ENCODE measurements at regions not wholly inside any gene's neighbourhood (a gene's known extent, or its start where the extent isn't known, plus 50 kb on each side); places are given as distances from the start of the nearest gene placed in this dataset.
A peak's percentile ranks its signal among the peaks of the same experiment; 100 is the strongest.
"Not testable (repeated sequence)": the region's sequence is repeated elsewhere in the genome, so short reads cannot be mapped to it uniquely, and the experiment has no call there.

GRCh38 chr2:116167107-116167506, 1647.4 kb upstream of the DDX18 start:
- ATAC-seq (no peak), DNase-seq (ENCODE audit: low read depth in 1 of 2, low spot score in 1 of 2) (no peak), FAIRE-seq (no peak)
- POLR2A ChIA-PET: no interaction called here
- no peak overlapping the region for H3K4me2 ChIP-seq
- H3K4me3 ChIP-seq: no peak overlapping the region
- H3K4me1 ChIP-seq: no peaks in the 10 kb centered on the region
- H3K9me3 ChIP-seq: peaks cover 3% of the 10 kb centered on the region; the same call in 1 of the 3 replicates
- TF ChIP-seq TP53 (CRISPR knock-in tag; IDR thresholded peaks at IDR 0.05) (no peak), NPAS2 (CRISPR knock-in tag; IDR thresholded peaks at IDR 0.05; ENCODE audit: borderline replicate concordance) (no peak), HOXA7 (CRISPR knock-in tag; IDR thresholded peaks at IDR 0.05) (no peak), ZFP36 (IDR thresholded peaks at IDR 0.05; ENCODE audit: borderline replicate concordance, partially characterized antibody) (no peak), MAZ (IDR thresholded peaks at IDR 0.05; ENCODE audit: borderline replicate concordance, low read depth, low read length) (no peak), ELK1 (IDR thresholded peaks at IDR 0.05; ENCODE audit: low read depth, low read length) (no peak), MYC (IDR thresholded peaks at IDR 0.05; ENCODE audit: borderline replicate concordance, low read length) (no peak), CBX8 (IDR thresholded peaks at IDR 0.05) (no peak), RCOR1 (IDR thresholded peaks at IDR 0.05; ENCODE audit: low read depth, low read length) (no peak), PHF8 (IDR thresholded peaks at IDR 0.05; ENCODE audit: borderline replicate concordance, low read depth) (no peak), MAX (IDR thresholded peaks at IDR 0.05) (no peak), KDM1A (IDR thresholded peaks at IDR 0.05; ENCODE audit: low read depth) (no peak), ZSCAN20 (CRISPR knock-in tag; IDR thresholded peaks at IDR 0.05) (no peak)
- H3K27ac ChIP-seq: no peak overlapping the region
- CTCF ChIA-PET: no interaction called here

GRCh38 chr2:116180072-116180471, 1634.4 kb upstream of the DDX18 start:
- Histone ChIP-seq H3K4me3 (no peak overlapping the region), H3K4me2 (no peak overlapping the region), H3K4me1 (no peaks in the 10 kb centered on the region), H3K9me3 (no peaks in the 10 kb centered on the region), H3K27ac (no peak overlapping the region)
- CTCF ChIA-PET: interaction anchor here (0.6 kb wide), 1 partner anchor 1947 kb away, joined by 3 read pairs; no protein-coding TSS in a partner anchor
- TF ChIP-seq BHLHE40 (IDR thresholded peaks at IDR 0.05; ENCODE audit: low read depth, low read length): no peak
- TF ChIP-seq HMGXB4 (CRISPR knock-in tag; IDR thresholded peaks at IDR 0.05; ENCODE audit: borderline replicate concordance): no peak
- TF ChIP-seq NPAS2 (CRISPR knock-in tag; IDR thresholded peaks at IDR 0.05; ENCODE audit: borderline replicate concordance): no peak
- TF ChIP-seq KDM1A (IDR thresholded peaks at IDR 0.05; ENCODE audit: low read depth): no peak
- no peak for TF ChIP-seq MAFK (IDR thresholded peaks at IDR 0.05; ENCODE audit: partially characterized antibody)
- TF ChIP-seq EHMT2 (IDR thresholded peaks at IDR 0.05; ENCODE audit: low read depth): no peak
- no peak for TF ChIP-seq KDM5A (IDR thresholded peaks at IDR 0.05)
- DNase-seq (ENCODE audit: low read depth in 1 of 2, low spot score in 1 of 2): no peak
- POLR2A ChIA-PET: no interaction called here
- no peak for ATAC-seq
- no peak for FAIRE-seq
- 0% methylated on average over 3 of the region's 3 CpGs for WGBS (ENCODE audit: missing lambda C conversion rate)

GRCh38 chr2:116190684-116191083, 1623.8 kb upstream of the DDX18 start:
- FAIRE-seq; H3K4me1 ChIP-seq; POLR2A ChIA-PET; H3K27ac ChIP-seq; H3K4me3 ChIP-seq; H3K4me2 ChIP-seq; DNase-seq (ENCODE audit: low read depth in 1 of 2, low spot score in 1 of 2); ATAC-seq; H3K9me3 ChIP-seq; CTCF ChIA-PET: not testable (repeated sequence)
- 10% methylated on average over 2 of the region's 2 CpGs for WGBS (ENCODE audit: missing lambda C conversion rate)

- ChIA-PET CTCF (no interaction called here), POLR2A (no interaction called here)
- Histone ChIP-seq H3K4me1 (no peaks in the 10 kb centered on the region), H3K4me3 (no peak overlapping the region), H3K27ac (no peak overlapping the region), H3K4me2 (no peak overlapping the region), H3K9me3 (no peaks in the 10 kb centered on the region)
- no peak for DNase-seq (ENCODE audit: low read depth in 1 of 2, low spot score in 1 of 2)
- WGBS (ENCODE audit: missing lambda C conversion rate): 3% methylated on average over 2 of the region's 2 CpGs
- FAIRE-seq: no peak
- ATAC-seq: no peak
- no peak for TF ChIP-seq RAD21 (conservative IDR thresholded peaks at IDR 0.05 in 1 of 2, IDR thresholded peaks at IDR 0.05 in 1 of 2)
- peak; percentile 22 for TF ChIP-seq MAFK (IDR thresholded peaks at IDR 0.05; ENCODE audit: partially characterized antibody)
Measured at GRCh38 chr2:116200086-116200485, 1614.4 kb upstream of the DDX18 start.

Measured in A549 (cell line).